HG02852 (cell line): ENCODE measurements at regions not wholly inside any gene's neighbourhood (a gene's known extent, or its start where the extent isn't known, plus 50 kb on each side); places are given as distances from the start of the nearest gene placed in this dataset.
"Not testable (repeated sequence)": the region's sequence is repeated elsewhere in the genome, so short reads cannot be mapped to it uniquely, and the experiment has no call there.

Experiments used
- ATAC-seq: cut with Tn5 transposase; IDR thresholded peaks from one replicate; pipeline ENCODE4 v1.9.1; 2021; ENCODE audit warnings: mild to moderate bottlenecking, moderate library complexity; ENCODE audit not compliant: unreplicated experiment

GRCh38 chr10:33795529-33795928, 461.1 kb upstream of the NRP1 start:
- ATAC-seq, result no peak

- no peak for ATAC-seq
Observed at GRCh38 chr10:33794460-33794859, 460.0 kb upstream of the NRP1 start.

GRCh38 chr10:33793793-33794192, 459.3 kb upstream of the NRP1 start:
- ATAC-seq, result no peak

- ATAC-seq, result no peak
Observed at GRCh38 chr10:33791272-33791660, 456.8 kb upstream of the NRP1 start.

GRCh38 chr10:33790521-33791271, 456.2 kb upstream of the NRP1 start:
- ATAC-seq, result no peak

GRCh38 chr10:33783557-33783956, 449.1 kb upstream of the NRP1 start:
- ATAC-seq, result no peak

- ATAC-seq, result no peak
Observed at GRCh38 chr10:33783078-33783477, 448.6 kb upstream of the NRP1 start.

- ATAC-seq, result no peak
Observed at GRCh38 chr10:33781606-33782395, 447.3 kb upstream of the NRP1 start.

GRCh38 chr10:33780961-33781360, 446.5 kb upstream of the NRP1 start:
- ATAC-seq, result no peak

GRCh38 chr10:33777223-33777622, 442.8 kb upstream of the NRP1 start:
- no peak for ATAC-seq

- ATAC-seq, result no peak
Observed at GRCh38 chr10:33776419-33777070, 442.1 kb upstream of the NRP1 start.

- no peak for ATAC-seq
Observed at GRCh38 chr10:33774857-33775256, 440.4 kb upstream of the NRP1 start.

- ATAC-seq, result no peak
Observed at GRCh38 chr10:33773886-33774480, 439.5 kb upstream of the NRP1 start.

- ATAC-seq, result no peak
Observed at GRCh38 chr10:33773253-33773573, 438.7 kb upstream of the NRP1 start.

GRCh38 chr10:33772370-33773252, 438.1 kb upstream of the NRP1 start:
- ATAC-seq, result no peak

- ATAC-seq, result not testable (repeated sequence)
Observed at GRCh38 chr10:33771856-33772255, 437.4 kb upstream of the NRP1 start.

GRCh38 chr10:33764694-33765185, 430.3 kb upstream of the NRP1 start:
- no peak for ATAC-seq

GRCh38 chr10:33760056-33760943, 425.8 kb upstream of the NRP1 start:
- no peak for ATAC-seq

- ATAC-seq, result no peak
Observed at GRCh38 chr10:33759191-33759590, 424.7 kb upstream of the NRP1 start.
